Endothelial cell of umbilical vein (primary cell): ENCODE measurements at regions not wholly inside any gene's neighbourhood (a gene's known extent, or its start where the extent isn't known, plus 50 kb on each side); places are given as distances from the start of the nearest gene placed in this dataset.

ENCODE experiments used
- BruUV-seq: library from RNA; stranded (reverse); fragments of 400-500 nt; replicated peaks from 2 replicates; lab custom pipeline; 2021; lab: Mats Ljungman, UMichigan
- CTCF ChIA-PET: fragments of 300-600, 350-600 bp; sonication (Branson Sonifier 250); formaldehyde crosslinking; loops from one replicate; lab custom pipeline; 2021; ENCODE audit warnings: antibody characterized with exemption, inconsistent platforms; lab: Charles Lee
- POLR2A ChIA-PET: fragments of 300-600, 350-600 bp; sonication (Branson Sonifier 250); formaldehyde crosslinking; loops from one replicate; lab custom pipeline; 2021; ENCODE audit warnings: antibody characterized with exemption, inconsistent platforms; lab: Charles Lee
- DNase-seq: peaks from one replicate; pipeline ENCODE4 v3.0.0-alpha.2; 2011; ENCODE audit warnings: low read depth, low spot score
- FAIRE-seq: peaks from 2 replicates; lab custom pipeline; 2011; peaks lifted over from hg19 to GRCh38; lab: Jason Lieb, UNC
- H2AFZ ChIP-seq: 2 replicates; pipeline ENCODE4 v1.6.0; 2012; ENCODE audit warnings: low read depth, low read length, control low read depth, inconsistent platforms
- H3K27ac ChIP-seq: 2 replicates; pipeline ENCODE4 v1.5.1; 2011; ENCODE audit warnings: low read depth, mild to moderate bottlenecking, control low read depth, low read length, moderate library complexity; ENCODE audit not compliant: insufficient read depth
- H3K27me3 ChIP-seq, 2 experiments: 2 replicates each; pipeline versions ENCODE4 v1.6.0 to v1.6.1; 2011; ENCODE audit warnings: low read length in 2 of 2, mixed read lengths in 1 of 2; ENCODE audit not compliant: control insufficient read depth in 2 of 2, insufficient read depth in 2 of 2
- H3K36me3 ChIP-seq, 2 experiments: 2 replicates in 1 of 2; 3 replicates in 1 of 2; pipeline ENCODE4 v1.5.1; 2011; ENCODE audit warnings: low read length in 2 of 2, mild to moderate bottlenecking in 1 of 2, moderate library complexity in 1 of 2; ENCODE audit not compliant: control insufficient read depth in 2 of 2, insufficient read depth in 2 of 2; ENCODE audit errors: extremely low read depth in 1 of 2
- H3K4me1 ChIP-seq: 3 replicates; pipeline ENCODE4 v1.5.1; 2011; ENCODE audit warnings: mild to moderate bottlenecking, low read length; ENCODE audit not compliant: control insufficient read depth, insufficient read depth; ENCODE audit errors: extremely low read depth
- H3K4me2 ChIP-seq: 2 replicates; pipeline ENCODE4 v1.6.1; 2011; ENCODE audit warnings: low read length, control low read depth, mixed read lengths; ENCODE audit not compliant: insufficient read depth
- H3K4me3 ChIP-seq, 3 experiments: fragments of 200-600 bp in 1 of 3; sonication (generic), shearing (Covaris generic) in 1 of 3; replicated peaks in 1 of 3; 2 replicates each; pipeline ENCODE4 v1.5.1; 2011 to 2016; ENCODE audit warnings: control low read depth in 3 of 3, low read length in 3 of 3, mild to moderate bottlenecking in 2 of 3, inconsistent platforms in 1 of 3, low read depth in 1 of 3, moderate library complexity in 1 of 3; ENCODE audit not compliant: insufficient read depth in 1 of 3
- H3K79me2 ChIP-seq: 2 replicates; pipeline ENCODE4 v1.6.0; 2012; ENCODE audit warnings: low read length, inconsistent platforms; ENCODE audit not compliant: control insufficient read depth, insufficient read depth
- H3K9ac ChIP-seq: replicated peaks from 2 replicates; pipeline ENCODE3; 2011; ENCODE audit warnings: low read length, control low read depth; ENCODE audit not compliant: insufficient read depth; ENCODE audit errors: extremely low read depth
- H3K9me1 ChIP-seq: replicated peaks from 3 replicates; pipeline ENCODE4 v1.6.0; 2011; ENCODE audit warnings: mild to moderate bottlenecking, low read length; ENCODE audit not compliant: control insufficient read depth, insufficient read depth; ENCODE audit errors: extremely low read depth
- H3K9me3 ChIP-seq: replicated peaks from 2 replicates; pipeline ENCODE4 v1.5.1; 2012; ENCODE audit warnings: low read length, inconsistent platforms; ENCODE audit not compliant: control insufficient read depth, insufficient read depth
- H4K20me1 ChIP-seq: replicated peaks from 2 replicates; pipeline ENCODE3; 2011; ENCODE audit warnings: mild to moderate bottlenecking, low read length; ENCODE audit not compliant: control insufficient read depth, insufficient read depth; ENCODE audit errors: extremely low read depth
- EZH2 ChIP-seq: IDR thresholded peaks from 2 replicates; pipeline ENCODE4 v1.6.1; 2012; ENCODE audit warnings: borderline replicate concordance, low read depth, mild to moderate bottlenecking, moderate library complexity, low read length, inconsistent platforms; ENCODE audit not compliant: severe bottlenecking
- FOS ChIP-seq: IDR thresholded peaks from 2 replicates; pipeline ENCODE4 v1.6.1; 2011; ENCODE audit warnings: mild to moderate bottlenecking, low read length, moderate library complexity, borderline replicate concordance; ENCODE audit not compliant: insufficient read depth
- GATA2 ChIP-seq: IDR thresholded peaks from 2 replicates; pipeline ENCODE4 v1.7.0; 2011; ENCODE audit warnings: low read depth, mild to moderate bottlenecking, moderate library complexity, mixed read lengths, low read length; ENCODE audit not compliant: insufficient read length, insufficient read depth
- JUN ChIP-seq: IDR thresholded peaks from 2 replicates; pipeline ENCODE4 v1.6.1; 2011; ENCODE audit warnings: borderline replicate concordance, low read depth; ENCODE audit not compliant: insufficient read length, insufficient read depth
- MYC ChIP-seq: IDR thresholded peaks from one replicate; pipeline ENCODE4 v1.6.1; 2011; ENCODE audit warnings: mild to moderate bottlenecking, low read depth, low read length
- POLR2A ChIP-seq: IDR thresholded peaks from 2 replicates; pipeline ENCODE4 v1.6.1; 2012; ENCODE audit warnings: low read depth, mild to moderate bottlenecking, control low read depth, low read length
- POLR2AphosphoS5 ChIP-seq: IDR thresholded peaks from 2 replicates; pipeline ENCODE4 v1.6.1; 2012; ENCODE audit warnings: low read depth, mild to moderate bottlenecking, control low read depth, low read length, moderate library complexity; ENCODE audit not compliant: insufficient read depth
- dilution Hi-C: fragments of 300-500 bp; cut with MboI; formaldehyde crosslinking; loops from one replicate; pipeline ENCODE4 v1.15.0; 2019; ENCODE audit warnings: low sequenced_read_pairs; ENCODE audit not compliant: extremely low pct_ligation_motif_present
- intact Hi-C: fragments of 100-400 bp; cut with micrococcal nuclease; formaldehyde crosslinking; loops from one replicate; pipeline ENCODE4 v1.10.0; 2022
- TF ChIP-seq, protein P1 (sequence below), 2 donors: IDR thresholded peaks; 1 replicate in 1 of 2; 2 replicates in 1 of 2; pipeline ENCODE4 v1.5.1; 2011; ENCODE audit warnings: low read length in 2 of 2, mild to moderate bottlenecking in 2 of 2, moderate library complexity in 2 of 2, control low read depth in 1 of 2, inconsistent platforms in 1 of 2, low read depth in 1 of 2; ENCODE audit not compliant: insufficient read depth in 1 of 2; ENCODE audit errors: extremely low read depth in 1 of 2
- TF ChIP-seq, protein P2 (sequence below): IDR thresholded peaks from 2 replicates; pipeline ENCODE4 v1.6.1; 2011; ENCODE audit not compliant: insufficient read depth, insufficient read length

DNA sequence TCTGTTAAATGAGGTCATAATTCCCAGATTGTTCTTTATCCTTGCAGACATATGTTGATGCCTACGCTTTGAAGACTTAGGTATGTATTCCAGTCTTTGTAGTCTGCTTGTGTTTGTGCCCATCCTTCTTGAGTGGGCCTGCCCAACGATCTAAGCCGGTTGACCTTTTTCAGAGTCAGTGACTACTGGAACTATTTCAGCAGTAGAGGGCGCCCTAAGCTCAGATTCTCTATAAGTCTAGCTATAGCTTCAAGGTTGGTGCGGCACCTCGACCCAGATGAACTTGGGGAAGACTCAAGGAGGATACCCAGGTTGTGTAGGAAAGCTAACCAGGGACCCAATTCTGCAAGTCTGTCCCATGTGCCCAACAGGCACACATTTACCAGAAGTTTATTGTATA lies 228.8 kb upstream of the PPP2R3A start:
- peaks cover 4% of the 10 kb centered on the region for H3K9me3 ChIP-seq
- no peak overlapping the region for H3K27ac ChIP-seq
- no peak overlapping the region for H3K4me2 ChIP-seq
- no TSS peak for BruUV-seq
- H3K4me3 ChIP-seq: no peak overlapping the region
- H3K36me3 ChIP-seq: no peaks in the 10 kb centered on the region
- H4K20me1 ChIP-seq: no peaks in the 10 kb centered on the region
- FAIRE-seq (no peak), DNase-seq (no peak)
- H3K79me2 ChIP-seq: no peaks in the 10 kb centered on the region
- POLR2A ChIA-PET: no interaction called here
- TF ChIP-seq, protein P1, sequence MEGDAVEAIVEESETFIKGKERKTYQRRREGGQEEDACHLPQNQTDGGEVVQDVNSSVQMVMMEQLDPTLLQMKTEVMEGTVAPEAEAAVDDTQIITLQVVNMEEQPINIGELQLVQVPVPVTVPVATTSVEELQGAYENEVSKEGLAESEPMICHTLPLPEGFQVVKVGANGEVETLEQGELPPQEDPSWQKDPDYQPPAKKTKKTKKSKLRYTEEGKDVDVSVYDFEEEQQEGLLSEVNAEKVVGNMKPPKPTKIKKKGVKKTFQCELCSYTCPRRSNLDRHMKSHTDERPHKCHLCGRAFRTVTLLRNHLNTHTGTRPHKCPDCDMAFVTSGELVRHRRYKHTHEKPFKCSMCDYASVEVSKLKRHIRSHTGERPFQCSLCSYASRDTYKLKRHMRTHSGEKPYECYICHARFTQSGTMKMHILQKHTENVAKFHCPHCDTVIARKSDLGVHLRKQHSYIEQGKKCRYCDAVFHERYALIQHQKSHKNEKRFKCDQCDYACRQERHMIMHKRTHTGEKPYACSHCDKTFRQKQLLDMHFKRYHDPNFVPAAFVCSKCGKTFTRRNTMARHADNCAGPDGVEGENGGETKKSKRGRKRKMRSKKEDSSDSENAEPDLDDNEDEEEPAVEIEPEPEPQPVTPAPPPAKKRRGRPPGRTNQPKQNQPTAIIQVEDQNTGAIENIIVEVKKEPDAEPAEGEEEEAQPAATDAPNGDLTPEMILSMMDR (IDR thresholded peaks at IDR 0.05; ENCODE audit: extremely low read depth in 1 of 2, insufficient read depth in 1 of 2, low read depth in 1 of 2, low read length in 2 of 2): no peak
- TF ChIP-seq JUN: no peak
- TF ChIP-seq MYC: no peak
- no peak for TF ChIP-seq FOS
- no peak for TF ChIP-seq POLR2AphosphoS5
- TF ChIP-seq EZH2: no peak
- no peaks in the 10 kb centered on the region for H3K9me1 ChIP-seq
- dilution Hi-C loops (no loop called here), intact Hi-C loops (loop anchor here (10.0 kb wide), 1 partner anchor 158 kb away; no protein-coding TSS in a partner anchor)
- no peaks in the 10 kb centered on the region for H3K27me3 ChIP-seq
- no peak overlapping the region for H2AFZ ChIP-seq
- H3K4me1 ChIP-seq: no peaks in the 10 kb centered on the region
- H3K9ac ChIP-seq: no peak overlapping the region
- CTCF ChIA-PET: interaction anchor here (0.9 kb wide), 1 partner anchor 306 kb away, joined by 4 read pairs; no protein-coding TSS in a partner anchor

DNA sequence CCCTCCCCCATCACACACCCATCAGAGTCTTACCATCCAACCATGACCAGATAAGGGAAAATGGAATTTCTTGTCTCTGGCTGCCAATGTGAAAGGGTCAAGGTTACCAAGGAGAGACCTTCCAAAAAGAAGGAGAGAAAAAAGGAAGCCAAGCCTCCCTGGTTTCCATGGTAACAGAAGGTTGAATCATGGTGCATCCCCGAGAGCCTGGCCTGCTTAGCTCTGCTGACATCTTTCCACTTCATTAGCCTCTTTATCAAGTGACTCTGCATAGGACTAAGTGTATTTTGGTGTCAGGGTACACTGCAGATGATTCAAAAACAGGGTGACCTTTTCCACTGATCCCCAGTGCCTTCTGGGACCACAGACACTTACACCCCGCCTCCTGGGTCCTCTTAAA lies 225.7 kb upstream of the PPP2R3A start:
- no peak overlapping the region for H3K4me2 ChIP-seq
- intact Hi-C loops (loop anchor here (10.0 kb wide), 1 partner anchor 155 kb away; no protein-coding TSS in a partner anchor), dilution Hi-C loops (no loop called here)
- no peak overlapping the region for H3K9ac ChIP-seq
- H3K27ac ChIP-seq: no peak overlapping the region
- no peaks in the 10 kb centered on the region for H3K4me1 ChIP-seq
- H3K9me3 ChIP-seq: peaks cover 5% of the 10 kb centered on the region
- ChIA-PET CTCF (no interaction called here), POLR2A (no interaction called here)
- no peak for TF ChIP-seq POLR2A
- TF ChIP-seq, protein P1 (IDR thresholded peaks at IDR 0.05; ENCODE audit: extremely low read depth in 1 of 2, insufficient read depth in 1 of 2, low read depth in 1 of 2, low read length in 2 of 2): no peak
- no peak for TF ChIP-seq MYC
- TF ChIP-seq GATA2: no peak
- TF ChIP-seq EZH2: no peak
- no peak for TF ChIP-seq POLR2AphosphoS5
- TF ChIP-seq, protein P2, sequence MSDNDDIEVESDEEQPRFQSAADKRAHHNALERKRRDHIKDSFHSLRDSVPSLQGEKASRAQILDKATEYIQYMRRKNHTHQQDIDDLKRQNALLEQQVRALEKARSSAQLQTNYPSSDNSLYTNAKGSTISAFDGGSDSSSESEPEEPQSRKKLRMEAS: no peak
- no peak for TF ChIP-seq FOS
- no peak for TF ChIP-seq JUN
- no peak overlapping the region for H2AFZ ChIP-seq
- no peaks in the 10 kb centered on the region for H3K27me3 ChIP-seq
- no peak for DNase-seq
- H3K79me2 ChIP-seq: no peaks in the 10 kb centered on the region
- H3K4me3 ChIP-seq: no peak overlapping the region
- H4K20me1 ChIP-seq: no peaks in the 10 kb centered on the region
- no peak for FAIRE-seq
- no peaks in the 10 kb centered on the region for H3K36me3 ChIP-seq
- BruUV-seq: no TSS peak
- H3K9me1 ChIP-seq: no peaks in the 10 kb centered on the region
